Activated CD4-positive, alpha-beta T cell treated with anti-CD3 and anti-CD28 coated beads, Interleukin-2, amount 50 U/mL, for 24 hours (primary cell): ENCODE measurements at regions not wholly inside any gene's neighbourhood (a gene's known extent, or its start where the extent isn't known, plus 50 kb on each side); places are given as distances from the start of the nearest gene placed in this dataset.

Experiments
- DNase-seq, 2 donors: peaks; one replicate each; pipeline ENCODE4 v3.0.0-alpha.2; 2020; ENCODE audit warnings: low read depth in 1 of 2, low spot score in 1 of 2

DNA sequence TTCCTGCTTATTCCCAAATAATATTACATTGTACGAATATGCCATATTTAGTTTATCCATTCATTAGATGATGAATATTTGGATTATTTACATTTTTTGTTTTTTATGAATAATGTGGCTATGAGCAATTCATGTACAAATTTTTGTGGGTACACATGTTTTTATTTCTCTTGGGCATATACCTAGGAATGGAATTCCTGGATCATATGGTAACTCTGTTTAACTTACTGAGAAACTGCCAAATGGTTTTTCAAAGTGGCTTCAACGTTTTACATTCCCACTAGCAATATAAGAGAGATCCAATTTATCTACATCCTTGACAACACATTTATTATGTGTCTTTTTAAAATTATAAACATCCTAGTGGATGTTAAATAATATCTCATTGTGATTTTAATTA lies 362.0 kb upstream of the TMCO5A start:
- DNase-seq, result no peak

GRCh38 chr15:37574985-37575384 lies 359.5 kb upstream of the TMCO5A start:
- no peak for DNase-seq

GRCh38 chr15:37576952-37577351 lies 357.5 kb upstream of the TMCO5A start:
- DNase-seq, result no peak

DNA sequence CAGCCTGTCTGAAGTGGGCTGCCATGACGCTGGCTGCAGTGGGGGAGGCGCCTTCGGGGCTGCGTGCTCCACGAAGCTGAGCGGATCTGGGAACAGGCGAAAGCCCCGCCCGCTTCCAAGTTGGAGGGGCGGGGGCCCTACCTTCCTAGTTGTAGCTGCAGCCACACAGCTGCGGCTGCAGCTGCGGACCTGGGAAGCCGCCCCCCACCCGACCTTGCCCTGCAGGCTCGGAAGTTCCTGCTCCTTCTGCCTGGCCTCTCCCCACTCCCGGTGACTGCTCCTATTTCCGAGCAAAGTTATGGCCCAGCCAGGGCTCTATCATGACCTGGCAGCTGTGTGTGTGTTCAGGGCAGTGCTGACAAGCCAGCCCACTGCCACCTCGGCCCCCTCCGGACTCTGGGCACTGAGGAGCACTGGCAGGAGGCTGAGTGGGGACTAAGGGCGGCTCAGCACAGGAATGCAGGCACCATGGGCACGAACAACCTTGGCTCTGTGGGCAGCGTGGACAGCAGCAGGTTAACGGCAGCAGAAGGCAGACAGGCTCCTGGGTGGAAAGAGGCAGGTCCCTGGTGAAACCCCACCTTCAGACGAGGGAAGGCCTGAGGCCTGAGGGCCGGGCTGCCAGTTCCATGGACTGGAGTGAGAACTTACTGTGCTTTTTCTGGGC lies 352.4 kb upstream of the TMCO5A start:
- no peak for DNase-seq

DNA sequence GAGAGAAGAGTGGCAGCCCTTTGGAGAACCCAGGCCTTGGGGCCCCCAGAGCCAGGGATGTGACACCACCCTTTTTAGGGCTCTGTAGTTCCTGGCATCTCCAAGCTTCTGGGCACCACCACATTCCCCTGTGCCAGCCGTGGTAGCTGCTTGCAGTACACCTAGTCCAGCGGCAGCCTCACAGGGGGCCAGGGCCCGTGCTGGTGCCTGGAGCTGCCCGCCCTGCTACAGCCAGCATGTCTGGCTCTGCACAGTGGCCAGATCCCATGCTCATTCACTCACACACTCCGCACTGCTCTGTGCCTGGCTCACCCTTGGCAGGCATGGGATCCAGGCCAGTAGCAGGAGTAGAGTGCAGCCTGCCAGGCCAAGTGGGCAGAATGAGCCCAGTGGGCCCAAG lies 351.6 kb upstream of the TMCO5A start:
- no peak for DNase-seq

GRCh38 chr15:37586011-37586583 lies 348.3 kb upstream of the TMCO5A start:
- no peak for DNase-seq

DNA sequence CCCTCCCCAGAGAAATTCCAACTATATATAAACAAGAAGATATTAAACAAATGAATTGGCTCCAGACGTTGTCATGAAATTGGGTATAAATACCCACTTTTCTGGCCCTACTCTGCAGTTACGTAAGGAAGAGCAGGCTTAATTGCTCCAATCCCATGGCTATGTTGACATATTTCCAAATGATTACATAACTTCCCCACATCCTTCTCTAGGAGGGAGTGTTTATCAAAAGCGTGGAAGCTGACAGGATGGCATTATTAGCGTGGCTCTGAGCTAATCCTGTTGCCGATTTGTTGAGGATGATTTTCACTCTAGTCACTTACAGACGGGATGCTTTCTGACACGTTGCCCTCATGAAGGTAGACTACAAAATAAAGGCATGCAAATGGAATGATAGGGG lies 347.5 kb upstream of the TMCO5A start:
- DNase-seq, result no peak

- DNase-seq, result no peak
Measured at GRCh38 chr15:37594417-37594816, 340.0 kb upstream of the TMCO5A start.

- no peak for DNase-seq
Measured at GRCh38 chr15:37595426-37595970, 338.9 kb upstream of the TMCO5A start.

- no peak for DNase-seq
Measured at GRCh38 chr15:37599156-37599555, 335.3 kb upstream of the TMCO5A start.

DNA sequence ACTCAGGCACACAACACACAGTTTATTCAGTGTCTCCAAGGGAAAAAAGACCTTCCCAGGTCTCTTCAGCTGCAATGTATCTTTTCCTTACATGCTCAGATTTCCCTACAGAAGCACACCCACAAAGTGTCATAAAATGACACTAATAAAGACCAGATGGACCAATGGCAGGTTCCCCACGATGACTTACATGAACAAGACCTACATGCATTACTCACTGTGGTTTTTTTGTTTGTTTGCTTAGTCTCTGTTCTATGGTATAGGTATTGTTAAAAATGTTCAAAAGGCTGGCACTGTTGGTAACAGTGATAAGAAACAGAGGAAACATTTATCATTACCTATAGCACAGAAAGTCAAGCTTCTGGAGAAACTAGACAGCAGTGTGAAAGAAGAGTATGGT lies 318.2 kb upstream of the TMCO5A start:
- no peak for DNase-seq

DNA sequence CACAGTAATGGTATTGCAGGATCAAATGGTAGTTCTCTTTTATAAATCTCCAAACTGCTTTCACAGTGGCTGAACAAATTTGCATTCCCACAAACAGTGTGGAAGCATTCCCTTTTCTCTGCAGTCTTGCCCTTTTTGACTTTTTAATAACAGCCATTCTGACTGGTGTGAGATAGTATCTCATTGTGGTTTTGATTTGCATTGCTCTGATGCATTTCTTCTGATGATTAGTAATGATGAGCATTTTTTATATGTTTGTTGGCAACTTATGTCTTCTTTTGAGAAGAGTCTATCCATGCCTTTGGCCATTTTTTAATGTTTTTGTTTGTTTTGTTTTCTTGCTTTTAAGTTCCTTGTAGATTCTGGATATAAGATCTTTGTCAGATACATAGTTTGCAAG lies 316.1 kb upstream of the TMCO5A start:
- no peak for DNase-seq

DNA sequence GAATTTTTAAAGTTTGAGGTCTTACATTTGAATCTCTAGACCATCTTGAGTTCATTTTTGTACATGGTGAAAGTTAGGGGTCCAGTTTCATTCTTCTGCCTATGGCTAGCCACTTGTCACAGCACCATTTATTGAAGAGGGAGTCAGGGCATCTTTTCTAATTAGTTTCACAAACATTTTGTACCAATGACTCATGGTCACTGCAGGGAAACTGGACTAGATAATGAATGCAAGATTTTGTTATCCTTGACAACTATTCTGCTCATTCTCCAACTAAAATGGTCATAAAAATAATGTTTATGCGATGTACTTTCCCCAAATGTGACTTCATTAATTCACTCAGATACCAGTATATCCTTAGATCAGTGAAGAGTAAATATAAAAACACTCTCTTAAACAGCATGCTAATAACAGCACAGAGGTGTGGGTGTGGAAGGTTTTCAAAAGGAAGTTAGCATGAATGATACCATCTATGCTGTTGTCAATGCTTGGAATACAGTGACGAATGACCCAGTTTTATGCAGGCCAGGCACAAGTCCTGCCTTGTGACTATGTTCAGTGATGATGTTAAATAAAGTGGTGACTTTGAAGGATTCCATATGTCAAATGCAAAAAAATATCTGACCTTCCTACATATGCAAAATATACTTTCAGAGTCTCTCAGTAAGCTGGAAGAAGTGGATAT lies 314.9 kb upstream of the TMCO5A start:
- DNase-seq, result no peak

- DNase-seq, result no peak
Measured at GRCh38 chr15:37625576-37625975, 308.9 kb upstream of the TMCO5A start.

DNA sequence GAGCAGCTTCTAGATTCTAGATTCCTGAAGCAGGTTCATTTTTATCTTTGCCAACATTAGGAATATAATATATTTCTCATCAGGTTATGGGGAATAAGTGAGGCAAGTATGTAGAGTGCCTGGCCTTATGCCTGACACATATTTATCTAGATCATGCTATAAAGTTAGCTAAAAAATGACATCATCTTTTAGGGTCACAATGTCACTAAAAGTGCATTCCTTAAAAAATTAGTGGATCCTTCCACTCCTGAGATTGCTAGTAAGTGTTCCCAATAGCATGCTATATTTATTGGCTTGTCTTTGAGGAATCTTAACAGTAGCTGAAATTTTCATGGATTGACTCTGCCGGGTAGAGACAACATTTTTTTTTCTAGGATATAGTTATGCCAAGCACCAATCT lies 305.9 kb upstream of the TMCO5A start:
- no peak for DNase-seq

DNA sequence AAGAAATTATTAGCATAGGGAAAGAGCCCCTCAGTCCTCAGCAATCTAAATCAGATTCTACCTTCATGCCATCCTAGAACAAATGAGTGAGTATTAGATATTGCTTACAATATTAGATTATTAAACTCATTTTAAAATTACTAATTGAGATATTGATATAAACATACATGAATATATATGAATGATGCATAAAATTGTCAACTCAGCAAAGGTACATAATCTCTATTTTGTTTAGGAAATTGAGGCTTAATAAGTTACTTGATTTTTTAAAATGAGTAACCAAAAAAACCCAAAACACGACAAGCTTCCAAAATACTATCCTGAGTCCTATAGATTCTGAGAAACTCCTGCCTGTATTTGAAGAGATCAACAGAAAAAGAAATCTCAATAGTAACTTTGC lies 297.7 kb upstream of the TMCO5A start:
- DNase-seq, result no peak

DNA sequence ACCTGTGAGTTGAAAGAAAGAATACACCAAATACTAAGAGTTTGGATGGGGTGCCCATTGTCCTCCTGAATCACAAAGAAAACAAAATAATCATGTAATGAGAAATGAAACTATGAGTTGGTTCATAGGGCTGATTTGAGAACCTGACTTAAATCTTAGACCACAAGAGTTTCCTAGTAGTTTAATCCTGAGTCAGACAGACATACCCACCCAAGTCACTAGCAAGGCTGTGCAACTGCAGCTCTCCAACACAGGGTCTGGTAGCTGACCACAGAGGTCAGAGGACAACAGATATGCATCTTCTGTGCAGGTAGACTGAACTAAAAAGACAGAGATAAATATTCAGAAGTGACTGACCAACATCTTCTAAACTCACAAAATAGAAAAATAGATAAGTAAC lies 296.3 kb upstream of the TMCO5A start:
- no peak for DNase-seq

- no peak for DNase-seq
Measured at GRCh38 chr15:37638691-37639090, 295.7 kb upstream of the TMCO5A start.

DNA sequence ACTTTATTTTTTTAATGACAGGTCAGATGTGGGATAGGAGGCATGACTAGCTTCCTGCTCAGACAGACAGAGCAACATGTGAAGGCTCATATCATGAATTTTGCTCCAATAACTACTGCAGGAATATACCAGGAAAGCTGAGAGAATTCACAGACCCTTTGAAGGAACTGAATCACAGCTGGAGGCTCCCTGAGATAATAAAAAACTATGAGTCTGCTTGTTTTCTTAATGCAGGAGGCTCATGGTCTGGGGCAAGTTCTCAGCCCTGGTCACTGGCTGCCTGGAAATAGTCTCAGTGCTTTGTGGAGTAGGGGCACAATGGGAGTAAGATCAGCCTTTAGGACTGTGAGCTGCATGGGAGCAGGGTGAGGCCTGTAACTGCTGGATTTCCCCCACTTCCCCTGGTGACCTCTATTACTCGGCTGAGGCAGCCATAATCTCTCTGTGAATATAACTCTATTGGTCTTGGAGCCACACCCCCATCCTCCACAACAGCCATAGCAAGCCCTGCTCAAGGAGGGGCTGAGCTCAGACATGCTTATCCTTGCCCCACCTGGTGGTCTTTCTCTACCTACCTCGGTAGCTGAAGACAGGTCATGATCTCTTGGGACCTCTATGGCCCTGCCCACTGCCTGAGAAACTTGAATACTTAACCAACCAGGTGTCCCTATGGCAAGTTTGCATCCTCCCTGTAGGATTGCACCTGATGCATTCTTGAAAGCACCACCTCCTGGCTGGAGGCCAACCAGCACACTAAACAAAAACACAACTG lies 281.6 kb upstream of the TMCO5A start:
- no peak for DNase-seq

DNA sequence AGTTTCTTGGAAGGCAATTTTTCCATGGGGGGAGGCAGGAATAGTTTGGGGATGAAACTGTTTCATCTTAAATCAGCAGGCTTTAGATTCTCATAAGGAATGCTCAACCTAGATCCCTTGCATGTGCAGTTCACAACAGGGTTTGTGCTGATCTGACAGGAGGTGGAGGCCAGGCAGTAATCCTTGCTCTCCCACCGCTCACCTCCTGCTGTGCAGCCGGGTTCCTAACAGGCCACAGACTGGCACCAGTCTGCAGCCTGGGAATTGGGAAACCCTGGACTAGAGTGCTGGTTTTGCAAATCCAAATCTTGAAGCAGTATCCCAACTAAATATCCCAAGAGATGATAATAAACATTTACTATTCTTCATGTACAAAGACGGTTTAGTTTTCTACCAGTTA lies 256.3 kb upstream of the TMCO5A start:
- DNase-seq, result no peak

DNA sequence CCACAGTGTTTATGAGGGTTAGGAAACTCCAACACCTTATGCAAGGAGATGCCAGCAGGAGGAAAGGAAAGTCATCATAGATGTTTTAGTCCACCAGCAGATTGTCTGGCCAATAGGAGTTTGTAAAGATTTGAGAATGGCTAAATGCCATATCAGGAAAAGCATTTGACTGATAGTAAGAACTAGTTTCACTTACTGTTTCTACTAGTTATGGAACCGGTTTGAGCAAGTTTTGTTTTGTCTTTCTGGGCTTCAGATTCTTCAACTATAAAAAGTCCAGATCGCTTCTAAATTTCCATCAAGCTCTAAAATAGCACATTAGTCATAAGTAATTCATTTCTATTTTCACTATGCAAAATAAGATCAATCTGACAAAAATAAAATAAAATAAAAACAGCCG lies 254.8 kb upstream of the TMCO5A start:
- DNase-seq, result no peak

- no peak for DNase-seq
Measured at GRCh38 chr15:37682304-37682703, 252.1 kb upstream of the TMCO5A start.
